H9 (cell line): ENCODE measurements at regions not wholly inside any gene's neighbourhood (a gene's known extent, or its start where the extent isn't known, plus 50 kb on each side); places are given as distances from the start of the nearest gene placed in this dataset.

Experiments used
- DNase-seq: peaks from one replicate; pipeline ENCODE4 v3.0.0-alpha.2; 2017
- H2AFZ ChIP-seq: one replicate; pipeline ENCODE4 v1.6.1; 2013; ENCODE audit warnings: mild to moderate bottlenecking, low read length, control low read depth, moderate library complexity
- H2AK5ac ChIP-seq: 2 replicates; pipeline ENCODE4 v1.6.1; 2013; ENCODE audit warnings: low read length, control low read depth, mixed read lengths; ENCODE audit not compliant: insufficient read length
- H2BK120ac ChIP-seq: one replicate; pipeline ENCODE4 v1.6.1; 2013; ENCODE audit warnings: low read depth, mild to moderate bottlenecking, low read length, control low read depth, inconsistent platforms; ENCODE audit not compliant: poor library complexity, severe bottlenecking
- H2BK12ac ChIP-seq: 2 replicates; pipeline ENCODE4 v1.6.1; 2013; ENCODE audit warnings: low read length, control low read depth, mixed read lengths, low read depth; ENCODE audit not compliant: insufficient read length
- H2BK15ac ChIP-seq: 2 replicates; pipeline ENCODE4 v1.6.1; 2013; ENCODE audit warnings: low read depth, low read length, control low read depth
- H2BK20ac ChIP-seq: one replicate; pipeline ENCODE4 v1.6.1; 2013; ENCODE audit warnings: low read depth, mild to moderate bottlenecking, low read length, control low read depth, inconsistent platforms; ENCODE audit not compliant: poor library complexity, severe bottlenecking
- H2BK5ac ChIP-seq: 2 replicates; pipeline ENCODE4 v1.6.1; 2013; ENCODE audit warnings: low read length, control low read depth, mixed read lengths; ENCODE audit not compliant: insufficient read length
- H3K14ac ChIP-seq: 2 replicates; pipeline ENCODE4 v1.6.1; 2013; ENCODE audit warnings: low read length, control low read depth; ENCODE audit not compliant: insufficient read depth
- H3K18ac ChIP-seq: 2 replicates; pipeline ENCODE4 v1.6.1; 2013; ENCODE audit warnings: low read depth, mild to moderate bottlenecking, mixed read lengths, low read length, control low read depth; ENCODE audit not compliant: insufficient read length
- H3K23ac ChIP-seq: 2 replicates; pipeline ENCODE4 v1.6.1; 2013; ENCODE audit warnings: low read length, control low read depth, mixed read lengths, low read depth; ENCODE audit not compliant: insufficient read length
- H3K23me2 ChIP-seq: 2 replicates; pipeline ENCODE4 v1.6.1; 2013; ENCODE audit warnings: low read depth, mild to moderate bottlenecking, mixed read lengths, low read length, control low read depth; ENCODE audit not compliant: insufficient read length, poor library complexity, severe bottlenecking
- H3K27ac ChIP-seq: 2 replicates; pipeline ENCODE4 v1.5.1; 2013; ENCODE audit warnings: low read length, control low read depth, mixed read lengths, low read depth; ENCODE audit not compliant: insufficient read length
- H3K27me3 ChIP-seq: 2 replicates; pipeline ENCODE4 v1.6.1; 2013; ENCODE audit warnings: low read length, control low read depth, inconsistent platforms; ENCODE audit not compliant: insufficient read depth
- H3K4ac ChIP-seq: 2 replicates; pipeline ENCODE4 v1.6.1; 2013; ENCODE audit warnings: low read depth, mild to moderate bottlenecking, control low read depth, inconsistent platforms, low read length, moderate library complexity
- H3K4me1 ChIP-seq: 2 replicates; pipeline ENCODE4 v1.6.1; 2013; ENCODE audit warnings: low read length, control low read depth, inconsistent platforms; ENCODE audit not compliant: insufficient read depth
- H3K4me2 ChIP-seq: 2 replicates; pipeline ENCODE4 v1.6.1; 2013; ENCODE audit warnings: low read length, control low read depth, mixed read lengths; ENCODE audit not compliant: insufficient read length, insufficient read depth
- H3K56ac ChIP-seq: 2 replicates; pipeline ENCODE4 v1.6.1; 2013; ENCODE audit warnings: low read depth, mild to moderate bottlenecking, mixed read lengths, low read length, control low read depth; ENCODE audit not compliant: insufficient read length
- H3K79me1 ChIP-seq: 2 replicates; pipeline ENCODE4 v1.6.1; 2013; ENCODE audit warnings: low read depth, mild to moderate bottlenecking, moderate library complexity, low read length, control low read depth, inconsistent platforms; ENCODE audit not compliant: insufficient read depth, poor library complexity, severe bottlenecking
- H3K79me2 ChIP-seq: 2 replicates; pipeline ENCODE4 v1.6.1; 2013; ENCODE audit warnings: low read length, control low read depth, inconsistent platforms; ENCODE audit not compliant: insufficient read depth
- H3K9ac ChIP-seq: 2 replicates; pipeline ENCODE4 v1.6.1; 2013; ENCODE audit warnings: low read length, control low read depth, mixed read lengths; ENCODE audit not compliant: insufficient read length; ENCODE audit errors: extremely low read depth
- H3K9me3 ChIP-seq: one replicate; pipeline ENCODE4 v1.6.1; 2013; ENCODE audit warnings: low read depth, low read length, inconsistent platforms; ENCODE audit not compliant: control insufficient read depth
- H3T11ph ChIP-seq: one replicate; pipeline ENCODE4 v1.6.1; 2013; ENCODE audit warnings: mild to moderate bottlenecking, low read length, control low read depth, inconsistent platforms
- H4K20me1 ChIP-seq: one replicate; pipeline ENCODE4 v1.6.1; 2013; ENCODE audit not compliant: control insufficient read depth, insufficient read length, insufficient read depth
- H4K5ac ChIP-seq: 2 replicates; pipeline ENCODE4 v1.6.1; 2013; ENCODE audit warnings: low read depth, mild to moderate bottlenecking, mixed read lengths, low read length, control low read depth; ENCODE audit not compliant: insufficient read length
- H4K8ac ChIP-seq: replicated peaks from 2 replicates; pipeline ENCODE4 v1.6.1; 2013; ENCODE audit warnings: low read length, control low read depth, mixed read lengths, low read depth; ENCODE audit not compliant: insufficient read length
- H4K91ac ChIP-seq: 2 replicates; pipeline ENCODE4 v1.6.1; 2013; ENCODE audit warnings: low read depth, mild to moderate bottlenecking, moderate library complexity, mixed read lengths, low read length, control low read depth; ENCODE audit not compliant: insufficient read length
- H3K27ac Mint-ChIP-seq, 3 experiments: 2 replicates in 2 of 3; 3 replicates in 1 of 3; pipeline ENCODE4 v1.8.0; 2020 to 2021; ENCODE audit warnings: mixed read lengths in 3 of 3, mild to moderate bottlenecking in 1 of 3, moderate library complexity in 1 of 3
- H3K27me3 Mint-ChIP-seq: 2 replicates; pipeline ENCODE4 v1.8.0; 2021; ENCODE audit warnings: low read depth, mild to moderate bottlenecking, moderate library complexity, mixed read lengths
- H3K36me3 Mint-ChIP-seq, 3 experiments: 2 replicates in 2 of 3; 3 replicates in 1 of 3; pipeline ENCODE4 v1.8.0; 2020 to 2021; ENCODE audit warnings: low read depth in 3 of 3, mixed read lengths in 3 of 3; ENCODE audit not compliant: insufficient read depth in 1 of 3
- H3K4me1 Mint-ChIP-seq, 2 experiments: 2 replicates each; pipeline ENCODE4 v1.8.0; 2020; ENCODE audit warnings: mixed read lengths in 2 of 2
- H3K4me3 Mint-ChIP-seq, 2 experiments: 2 replicates in 1 of 2; 3 replicates in 1 of 2; pipeline ENCODE4 v1.8.0; 2020 to 2021; ENCODE audit warnings: mild to moderate bottlenecking in 2 of 2, mixed read lengths in 2 of 2, moderate library complexity in 1 of 2
- H3K9me3 Mint-ChIP-seq, 2 experiments: 2 replicates in 1 of 2; 3 replicates in 1 of 2; pipeline ENCODE4 v1.8.0; 2020; ENCODE audit warnings: mild to moderate bottlenecking in 2 of 2, mixed read lengths in 2 of 2, moderate library complexity in 1 of 2
- CTCF ChIP-seq: fragments of 200-600 bp; sonication (generic); conservative IDR thresholded peaks from 3 replicates; pipeline ENCODE4 v1.8.0; 2021; ENCODE audit warnings: antibody characterized with exemption, mild to moderate bottlenecking
- WGBS: extraction: QIAGEN DNeasy Blood & Tissue Kit; methylation state at CpG from one replicate; pipeline ENCODE4 v1.1.7; 2013; ENCODE audit warnings: missing lambda C conversion rate, low lambda C conversion rate, mixed read lengths; ENCODE audit not compliant: insufficient read length; ENCODE audit errors: extremely low coverage; 5-methylcytosine and 5-hydroxymethylcytosine counted together

DNA sequence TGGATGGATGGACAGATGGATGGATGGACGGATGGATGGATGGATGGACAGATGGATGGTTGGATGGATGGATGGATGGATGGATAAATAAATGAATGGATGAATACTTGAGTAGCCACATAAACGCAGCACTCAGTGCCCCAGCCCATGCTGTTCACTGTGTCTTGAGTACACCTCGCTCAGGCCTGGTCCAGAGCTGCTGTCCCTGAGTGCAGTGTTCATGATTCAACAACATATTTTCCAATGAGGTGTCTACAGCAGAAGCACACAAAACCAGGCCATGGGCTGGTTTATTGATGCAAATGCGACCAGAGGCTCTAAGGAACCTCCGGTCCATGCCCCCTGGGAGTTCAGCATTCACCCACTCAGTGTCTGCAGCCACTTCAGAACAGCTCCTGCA is 584.3 kb downstream of the BRD1 start:
- Histone ChIP-seq H3K9ac (no peak overlapping the region), H4K8ac (no peak overlapping the region), H4K5ac (no peak overlapping the region), H4K91ac (no peak overlapping the region), H2BK20ac (no peak overlapping the region), H4K20me1 (no peaks in the 10 kb centered on the region), H2BK15ac (no peak overlapping the region), H3K56ac (no peak overlapping the region), H3K9me3 (no peaks in the 10 kb centered on the region), H3T11ph (no peak overlapping the region), H3K27ac (no peak overlapping the region), H2AK5ac (no peak overlapping the region), H2BK12ac (no peak overlapping the region), H2BK120ac (no peak overlapping the region), H3K27me3 (no peaks in the 10 kb centered on the region; the same call in 1 of the 2 replicates), H3K79me2 (no peaks in the 10 kb centered on the region), H3K14ac (no peak overlapping the region), H3K23me2 (no peaks in the 10 kb centered on the region), H3K18ac (no peak overlapping the region), H2AFZ (no peak overlapping the region), H3K79me1 (no peaks in the 10 kb centered on the region), H3K23ac (no peak overlapping the region), H3K4me2 (no peak overlapping the region), H2BK5ac (no peak overlapping the region), H3K4me1 (no peaks in the 10 kb centered on the region), H3K4ac (no peak overlapping the region)
- H3K27ac Mint-ChIP-seq = no peak overlapping the region; a peak in 1 of 7 replicates
- H3K27me3 Mint-ChIP-seq = peaks cover 11% of the 10 kb centered on the region
- TF ChIP-seq CTCF = no peak
- DNase-seq = peak; percentile 6
- no peaks in the 10 kb centered on the region for H3K36me3 Mint-ChIP-seq
- no peaks in the 10 kb centered on the region for H3K4me1 Mint-ChIP-seq
- no peak overlapping the region for H3K4me3 Mint-ChIP-seq
- peaks cover 0 to 7% of the 10 kb centered on the region in 2 experiments; a peak in 2 of 5 replicates for H3K9me3 Mint-ChIP-seq
- WGBS = no CpG with 5 or more reads among the region's 5 CpGs
